ENCODE measurements at regions not wholly inside any gene's neighbourhood (a gene's known extent, or its start where the extent isn't known, plus 50 kb on each side); places are given as distances from the start of the nearest gene placed in this dataset.

- Histone ChIP-seq H3K27ac (replicated peaks) (no peak overlapping the region), H3K27me3 (ENCODE audit: insufficient read depth, poor library complexity, severe bottlenecking) (no peaks in the 10 kb centered on the region), H3K4me3 (replicated peaks; ENCODE audit: insufficient read depth, low read length) (no peak overlapping the region)
- no peak for DNase-seq (ENCODE audit: low read depth in 1 of 2, low spot score in 1 of 2)
- TF ChIP-seq REST (IDR thresholded peaks at IDR 0.05; ENCODE audit: insufficient replicate concordance, low read depth) (no peak), POLR2AphosphoS5 (IDR thresholded peaks at IDR 0.05; ENCODE audit: low read depth) (no peak), SPI1 (IDR thresholded peaks at IDR 0.05; ENCODE audit: borderline replicate concordance, low read depth) (no peak), GABPA (IDR thresholded peaks at IDR 0.05; ENCODE audit: low read depth) (no peak)
- TF ChIP-seq, protein P1, sequence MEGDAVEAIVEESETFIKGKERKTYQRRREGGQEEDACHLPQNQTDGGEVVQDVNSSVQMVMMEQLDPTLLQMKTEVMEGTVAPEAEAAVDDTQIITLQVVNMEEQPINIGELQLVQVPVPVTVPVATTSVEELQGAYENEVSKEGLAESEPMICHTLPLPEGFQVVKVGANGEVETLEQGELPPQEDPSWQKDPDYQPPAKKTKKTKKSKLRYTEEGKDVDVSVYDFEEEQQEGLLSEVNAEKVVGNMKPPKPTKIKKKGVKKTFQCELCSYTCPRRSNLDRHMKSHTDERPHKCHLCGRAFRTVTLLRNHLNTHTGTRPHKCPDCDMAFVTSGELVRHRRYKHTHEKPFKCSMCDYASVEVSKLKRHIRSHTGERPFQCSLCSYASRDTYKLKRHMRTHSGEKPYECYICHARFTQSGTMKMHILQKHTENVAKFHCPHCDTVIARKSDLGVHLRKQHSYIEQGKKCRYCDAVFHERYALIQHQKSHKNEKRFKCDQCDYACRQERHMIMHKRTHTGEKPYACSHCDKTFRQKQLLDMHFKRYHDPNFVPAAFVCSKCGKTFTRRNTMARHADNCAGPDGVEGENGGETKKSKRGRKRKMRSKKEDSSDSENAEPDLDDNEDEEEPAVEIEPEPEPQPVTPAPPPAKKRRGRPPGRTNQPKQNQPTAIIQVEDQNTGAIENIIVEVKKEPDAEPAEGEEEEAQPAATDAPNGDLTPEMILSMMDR (IDR thresholded peaks at IDR 0.05; ENCODE audit: insufficient read depth, low read length) = no peak
These were observed 172.5 kb upstream of the JARID2 start for GRCh38 chr6:15073344-15073789.

DNA sequence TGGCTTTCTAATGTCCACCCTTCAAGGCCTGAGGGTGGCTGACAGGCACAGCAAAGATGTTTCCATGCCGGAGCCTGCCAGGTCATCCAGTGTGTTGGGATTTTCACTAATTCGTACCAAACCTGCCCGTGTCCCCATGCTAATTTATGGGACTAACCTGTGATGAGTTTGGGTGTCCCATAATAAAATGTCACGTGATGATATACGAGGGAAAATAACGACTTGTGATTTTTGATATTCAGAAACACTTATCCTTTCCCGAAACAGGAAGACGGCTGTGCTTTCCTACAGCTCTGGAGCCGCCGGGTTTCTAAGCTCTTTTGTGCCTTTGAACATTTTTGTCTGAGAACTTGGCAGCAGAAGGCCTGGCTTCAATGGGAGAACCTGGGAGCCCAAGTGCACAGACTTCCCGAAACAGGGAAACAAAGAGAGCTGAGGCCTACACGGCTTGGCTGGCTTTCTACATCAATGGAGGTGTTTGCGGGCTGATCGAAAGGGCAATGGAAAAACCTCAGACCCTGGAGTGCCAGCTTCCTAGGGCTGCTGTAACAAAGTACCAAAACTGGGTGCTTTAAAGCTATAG is 171.9 kb upstream of the JARID2 start:
- TF ChIP-seq GABPA (IDR thresholded peaks at IDR 0.05; ENCODE audit: low read depth) (no peak), REST (IDR thresholded peaks at IDR 0.05; ENCODE audit: insufficient replicate concordance, low read depth) (no peak), POLR2AphosphoS5 (IDR thresholded peaks at IDR 0.05; ENCODE audit: low read depth) (no peak), SPI1 (IDR thresholded peaks at IDR 0.05; ENCODE audit: borderline replicate concordance, low read depth) (no peak)
- TF ChIP-seq, protein P1 (IDR thresholded peaks at IDR 0.05; ENCODE audit: insufficient read depth, low read length) = no peak
- DNase-seq (ENCODE audit: low read depth in 1 of 2, low spot score in 1 of 2) = no peak
- no peak overlapping the region for H3K4me3 ChIP-seq (replicated peaks; ENCODE audit: insufficient read depth, low read length)
- H3K27me3 ChIP-seq (ENCODE audit: insufficient read depth, poor library complexity, severe bottlenecking) = no peaks in the 10 kb centered on the region
- H3K27ac ChIP-seq (replicated peaks) = no peak overlapping the region

- DNase-seq (ENCODE audit: low read depth in 1 of 2, low spot score in 1 of 2) = no peak
- Histone ChIP-seq H3K4me3 (replicated peaks; ENCODE audit: insufficient read depth, low read length) (no peak overlapping the region), H3K27ac (replicated peaks) (no peak overlapping the region), H3K27me3 (ENCODE audit: insufficient read depth, poor library complexity, severe bottlenecking) (no peaks in the 10 kb centered on the region)
- TF ChIP-seq GABPA (IDR thresholded peaks at IDR 0.05; ENCODE audit: low read depth) (no peak), POLR2AphosphoS5 (IDR thresholded peaks at IDR 0.05; ENCODE audit: low read depth) (no peak), REST (IDR thresholded peaks at IDR 0.05; ENCODE audit: insufficient replicate concordance, low read depth) (no peak), SPI1 (IDR thresholded peaks at IDR 0.05; ENCODE audit: borderline replicate concordance, low read depth) (no peak)
- TF ChIP-seq, protein P1 (IDR thresholded peaks at IDR 0.05; ENCODE audit: insufficient read depth, low read length) = no peak
These were observed 171.1 kb upstream of the JARID2 start for GRCh38 chr6:15074806-15075205.

Data from HL-60 (cell line).